ENCODE measurements at regions not wholly inside any gene's neighbourhood (a gene's known extent, or its start where the extent isn't known, plus 50 kb on each side); places are given as distances from the start of the nearest gene placed in this dataset.

DNA sequence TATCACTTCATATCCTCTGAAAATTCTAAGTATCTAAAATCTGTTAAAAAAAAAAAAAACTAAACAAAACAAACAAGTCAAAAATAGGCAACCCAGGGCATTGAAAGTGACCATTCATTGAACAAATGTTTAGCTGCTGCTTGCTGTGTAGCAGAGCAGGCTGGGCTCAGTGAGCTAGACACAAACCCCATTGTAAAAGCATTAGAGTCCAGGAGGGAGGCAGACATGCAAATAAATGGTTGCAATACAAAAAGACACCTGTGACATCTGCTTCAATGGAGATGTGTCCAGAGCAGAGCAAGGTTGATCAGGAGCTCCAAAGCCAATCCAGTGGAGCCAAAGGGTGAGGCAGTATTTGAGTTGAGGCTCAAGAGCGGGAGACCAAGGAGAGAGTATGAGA is 267.3 kb upstream of the GATB start:
- peaks cover 2% of the 10 kb centered on the region for H3K4me1 Mint-ChIP-seq (ENCODE audit: low read depth)
- no peak overlapping the region for H3K27ac Mint-ChIP-seq
- DNase-seq (ENCODE audit: low spot score, unreplicated experiment): no peak
- H3K27me3 Mint-ChIP-seq: peaks cover 6% of the 10 kb centered on the region
- H3K4me3 Mint-ChIP-seq (ENCODE audit: low read depth): no peak overlapping the region
- no peaks in the 10 kb centered on the region for H3K9me3 Mint-ChIP-seq (ENCODE audit: low read depth)
- no peaks in the 10 kb centered on the region for H3K36me3 Mint-ChIP-seq (ENCODE audit: insufficient read depth)
- TF ChIP-seq, protein P1, sequence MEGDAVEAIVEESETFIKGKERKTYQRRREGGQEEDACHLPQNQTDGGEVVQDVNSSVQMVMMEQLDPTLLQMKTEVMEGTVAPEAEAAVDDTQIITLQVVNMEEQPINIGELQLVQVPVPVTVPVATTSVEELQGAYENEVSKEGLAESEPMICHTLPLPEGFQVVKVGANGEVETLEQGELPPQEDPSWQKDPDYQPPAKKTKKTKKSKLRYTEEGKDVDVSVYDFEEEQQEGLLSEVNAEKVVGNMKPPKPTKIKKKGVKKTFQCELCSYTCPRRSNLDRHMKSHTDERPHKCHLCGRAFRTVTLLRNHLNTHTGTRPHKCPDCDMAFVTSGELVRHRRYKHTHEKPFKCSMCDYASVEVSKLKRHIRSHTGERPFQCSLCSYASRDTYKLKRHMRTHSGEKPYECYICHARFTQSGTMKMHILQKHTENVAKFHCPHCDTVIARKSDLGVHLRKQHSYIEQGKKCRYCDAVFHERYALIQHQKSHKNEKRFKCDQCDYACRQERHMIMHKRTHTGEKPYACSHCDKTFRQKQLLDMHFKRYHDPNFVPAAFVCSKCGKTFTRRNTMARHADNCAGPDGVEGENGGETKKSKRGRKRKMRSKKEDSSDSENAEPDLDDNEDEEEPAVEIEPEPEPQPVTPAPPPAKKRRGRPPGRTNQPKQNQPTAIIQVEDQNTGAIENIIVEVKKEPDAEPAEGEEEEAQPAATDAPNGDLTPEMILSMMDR (IDR thresholded peaks at IDR 0.05; ENCODE audit: unreplicated experiment): no peak

DNA sequence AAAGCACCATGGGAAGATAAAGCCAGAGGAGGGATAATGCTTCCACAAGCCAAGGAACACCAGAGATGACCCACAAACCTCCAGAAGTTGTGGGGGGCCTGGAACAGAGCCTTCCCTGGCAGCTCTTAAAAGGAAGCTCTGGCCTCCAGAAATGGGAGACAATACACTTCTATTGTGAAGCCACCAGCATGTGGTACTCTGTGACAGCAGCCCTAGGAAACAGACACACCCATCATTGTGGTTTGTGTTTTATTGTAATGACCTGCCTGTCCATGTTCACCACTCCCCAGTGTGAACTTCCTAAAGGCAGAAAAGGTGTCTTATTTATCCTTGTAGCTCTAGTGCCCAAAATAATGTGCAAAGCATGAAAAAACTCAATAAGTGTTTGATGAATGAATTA is 264.1 kb upstream of the GATB start:
- Mint-ChIP-seq H3K36me3 (ENCODE audit: insufficient read depth) (no peaks in the 10 kb centered on the region), H3K4me1 (ENCODE audit: low read depth) (no peaks in the 10 kb centered on the region), H3K27me3 (peaks cover 6% of the 10 kb centered on the region), H3K27ac (no peak overlapping the region), H3K9me3 (ENCODE audit: low read depth) (no peaks in the 10 kb centered on the region), H3K4me3 (ENCODE audit: low read depth) (no peak overlapping the region)
- no peak for DNase-seq (ENCODE audit: low spot score, unreplicated experiment)
- TF ChIP-seq, protein P1 (IDR thresholded peaks at IDR 0.05; ENCODE audit: unreplicated experiment): no peak

DNA sequence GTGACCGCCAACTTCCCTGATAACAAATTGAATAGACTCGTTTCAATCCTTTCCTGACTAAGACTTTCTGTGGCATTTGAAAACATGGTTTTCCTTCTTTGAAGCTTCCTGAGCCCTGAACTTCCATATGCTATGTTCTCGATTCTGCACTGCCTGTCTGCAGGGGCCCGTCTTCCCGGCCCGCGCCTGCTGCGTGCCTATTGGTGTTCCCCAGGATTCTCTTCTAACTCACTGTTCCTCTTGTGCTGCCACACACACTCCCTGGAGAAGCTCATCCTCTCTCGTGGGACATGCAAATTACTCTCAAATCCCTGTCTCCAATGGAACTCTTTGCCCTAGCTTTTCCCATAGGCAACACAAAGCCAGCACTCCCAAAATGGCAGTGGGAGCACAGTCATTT is 262.9 kb upstream of the GATB start:
- Mint-ChIP-seq H3K27me3 (peaks cover 10% of the 10 kb centered on the region), H3K27ac (no peak overlapping the region), H3K9me3 (ENCODE audit: low read depth) (no peaks in the 10 kb centered on the region), H3K4me3 (ENCODE audit: low read depth) (no peak overlapping the region), H3K4me1 (ENCODE audit: low read depth) (no peaks in the 10 kb centered on the region), H3K36me3 (ENCODE audit: insufficient read depth) (no peaks in the 10 kb centered on the region)
- TF ChIP-seq, protein P1 (IDR thresholded peaks at IDR 0.05; ENCODE audit: unreplicated experiment): no peak
- no peak for DNase-seq (ENCODE audit: low spot score, unreplicated experiment)

DNA sequence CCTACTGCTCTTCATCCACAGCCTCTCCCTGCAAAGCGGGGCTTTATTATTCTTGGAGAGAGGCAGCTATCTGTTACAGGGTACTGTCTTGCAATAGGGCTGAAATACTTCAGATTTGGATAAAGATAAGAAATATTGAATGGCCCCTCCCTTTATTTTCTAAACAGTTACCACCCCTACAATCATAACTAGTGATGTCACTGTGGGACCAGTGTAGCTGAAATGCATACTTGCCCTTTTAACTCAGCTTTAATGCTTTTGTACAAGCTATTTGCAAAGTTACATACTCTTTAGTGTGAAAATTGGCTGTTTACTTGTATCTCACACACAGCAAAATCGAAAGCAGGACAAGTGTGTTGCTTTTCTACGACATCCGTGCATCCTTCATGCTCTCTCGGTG is 261.7 kb upstream of the GATB start:
- Mint-ChIP-seq H3K36me3 (ENCODE audit: insufficient read depth) (no peaks in the 10 kb centered on the region), H3K4me1 (ENCODE audit: low read depth) (no peaks in the 10 kb centered on the region), H3K27ac (no peak overlapping the region), H3K27me3 (peaks cover 13% of the 10 kb centered on the region), H3K9me3 (ENCODE audit: low read depth) (no peaks in the 10 kb centered on the region), H3K4me3 (ENCODE audit: low read depth) (no peak overlapping the region)
- TF ChIP-seq, protein P1 (IDR thresholded peaks at IDR 0.05; ENCODE audit: unreplicated experiment): no peak
- no peak for DNase-seq (ENCODE audit: low spot score, unreplicated experiment)

DNA sequence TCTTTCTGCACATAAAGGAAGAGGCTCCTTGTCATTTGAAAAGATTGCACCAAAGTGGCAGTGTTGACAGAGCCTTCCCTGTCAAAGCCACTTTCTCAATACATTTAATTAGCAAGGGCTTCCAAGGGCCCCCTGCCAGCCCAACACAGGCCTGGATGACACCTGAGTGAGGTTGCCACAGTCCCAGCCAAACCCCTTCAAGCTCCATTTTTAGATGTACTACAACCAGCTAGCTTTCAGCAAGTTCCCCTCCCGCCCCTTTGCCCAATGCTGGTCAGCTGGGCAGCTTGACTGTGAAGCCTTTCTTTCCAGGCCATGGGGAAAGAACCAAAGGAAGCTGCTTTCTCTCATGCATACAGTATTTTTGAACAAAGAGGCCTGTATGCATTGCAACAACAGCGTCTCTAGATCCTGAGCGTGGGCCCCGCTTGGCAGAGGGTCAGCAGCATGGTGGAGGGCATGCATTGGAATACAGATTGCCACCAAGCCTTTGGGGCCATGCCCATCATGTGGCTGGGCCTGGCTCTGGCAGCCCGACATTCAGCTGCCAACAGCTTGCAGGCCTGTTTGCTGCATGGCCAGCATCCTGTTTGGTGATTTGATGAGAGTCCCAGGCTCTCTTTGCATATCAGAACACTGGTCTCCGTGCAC is 261.1 kb upstream of the GATB start:
- H3K36me3 Mint-ChIP-seq (ENCODE audit: insufficient read depth): no peaks in the 10 kb centered on the region
- no peaks in the 10 kb centered on the region for H3K9me3 Mint-ChIP-seq (ENCODE audit: low read depth)
- H3K27ac Mint-ChIP-seq: no peak overlapping the region
- DNase-seq (ENCODE audit: low spot score, unreplicated experiment): no peak
- H3K4me1 Mint-ChIP-seq (ENCODE audit: low read depth): no peaks in the 10 kb centered on the region
- peaks cover 12% of the 10 kb centered on the region for H3K27me3 Mint-ChIP-seq
- no peak overlapping the region for H3K4me3 Mint-ChIP-seq (ENCODE audit: low read depth)
- TF ChIP-seq, protein P1 (IDR thresholded peaks at IDR 0.05; ENCODE audit: unreplicated experiment): no peak

Measured in progenitor cell of endocrine pancreas (in vitro differentiated cells).